ENCODE measurements at regions not wholly inside any gene's neighbourhood (a gene's known extent, or its start where the extent isn't known, plus 50 kb on each side); places are given as distances from the start of the nearest gene placed in this dataset.
"Not testable (repeated sequence)": the region's sequence is repeated elsewhere in the genome, so short reads cannot be mapped to it uniquely, and the experiment has no call there.

GRCh38 chr1:224820341-224820740 is 109.1 kb upstream of the DNAH14 start (continued):
- TF ChIP-seq PRDM2 (tag by site-specific recombination; IDR thresholded peaks at IDR 0.05; ENCODE audit: borderline replicate concordance) (no peak), ZNF423 (tag by site-specific recombination; IDR thresholded peaks at IDR 0.05) (no peak), ZNF639 (tag by site-specific recombination; IDR thresholded peaks at IDR 0.05) (no peak)

GRCh38 chr1:224821751-224822150 is 107.7 kb upstream of the DNAH14 start:
- TF ChIP-seq ZNF280D (tag by site-specific recombination; IDR thresholded peaks at IDR 0.05) (0 out of 2 replicates have a peak, but pooled peaks have one; percentile 47), SETDB1 (IDR thresholded peaks at IDR 0.05; ENCODE audit: insufficient read length, low read length) (peak; percentile 46)
- H3K4me1 ChIP-seq (ENCODE audit: control insufficient read depth, insufficient read depth, low read length); H3K27ac ChIP-seq (ENCODE audit: extremely low read depth, low read depth, low read length); H3K36me3 ChIP-seq (ENCODE audit: control insufficient read depth in 2 of 2, insufficient read depth in 1 of 2, low read length in 2 of 2); POLR2A ChIA-PET; H3K9me3 ChIP-seq (ENCODE audit: control insufficient read depth, insufficient read depth, low read depth, low read length); H3K4me3 ChIP-seq (ENCODE audit: low read depth, low read length): not testable (repeated sequence)
- CTCF ChIA-PET: interaction anchor here (4.5 kb wide), 1 partner anchor 30 kb away, joined by 27 read pairs; no protein-coding TSS in a partner anchor

GRCh38 chr1:224825525-224826000 is 103.9 kb upstream of the DNAH14 start:
- ChIA-PET POLR2A (no interaction called here), CTCF (no interaction called here)
- Histone ChIP-seq H3K4me3 (ENCODE audit: low read depth, low read length) (no peak overlapping the region), H3K4me1 (ENCODE audit: control insufficient read depth, insufficient read depth, low read length) (no peaks in the 10 kb centered on the region), H3K36me3 (ENCODE audit: control insufficient read depth in 2 of 2, insufficient read depth in 1 of 2, low read length in 2 of 2) (no peaks in the 10 kb centered on the region), H3K27ac (ENCODE audit: extremely low read depth, low read depth, low read length) (no peak overlapping the region), H3K9me3 (ENCODE audit: control insufficient read depth, insufficient read depth, low read depth, low read length) (no peaks in the 10 kb centered on the region)
- TF ChIP-seq ZNF248 (tag by site-specific recombination; IDR thresholded peaks at IDR 0.05) (peak; percentile 94), ZNF639 (tag by site-specific recombination; IDR thresholded peaks at IDR 0.05) (no peak)

GRCh38 chr1:224828691-224829090 is 100.8 kb upstream of the DNAH14 start:
- Histone ChIP-seq H3K4me1 (ENCODE audit: control insufficient read depth, insufficient read depth, low read length) (no peaks in the 10 kb centered on the region), H3K27ac (ENCODE audit: extremely low read depth, low read depth, low read length) (no peak overlapping the region), H3K4me3 (ENCODE audit: low read depth, low read length) (no peak overlapping the region), H3K36me3 (ENCODE audit: control insufficient read depth in 2 of 2, insufficient read depth in 1 of 2, low read length in 2 of 2) (no peaks in the 10 kb centered on the region), H3K9me3 (ENCODE audit: control insufficient read depth, insufficient read depth, low read depth, low read length) (peaks cover 5% of the 10 kb centered on the region; the same call in 1 of the 2 replicates)
- POLR2A ChIA-PET: no interaction called here
- CTCF ChIA-PET: interaction anchor here (1.0 to 2.6 kb wide), 2 partner anchors 23 to 94 kb away, joined by 3 to 25 read pairs; no protein-coding TSS in a partner anchor
- TF ChIP-seq ZNF37A (tag by site-specific recombination; IDR thresholded peaks at IDR 0.05) (peak; percentile 79), ZNF223 (tag by site-specific recombination; IDR thresholded peaks at IDR 0.05) (no peak)

Data from HEK293 (cell line).